Calu3 (cell line): ENCODE measurements at regions not wholly inside any gene's neighbourhood (a gene's known extent, or its start where the extent isn't known, plus 50 kb on each side); places are given as distances from the start of the nearest gene placed in this dataset.

Experiments
- BruUV-seq: library from RNA; stranded (reverse); fragments of 400-500 nt; replicated peaks from 2 replicates; lab custom pipeline; 2021; lab: Mats Ljungman, UMichigan
- CTCF ChIA-PET: fragments of 300-600 bp; sonication (Branson Sonifier 250); formaldehyde crosslinking; loops from one replicate; lab custom pipeline; 2022; ENCODE audit warnings: antibody characterized with exemption; lab: Charles Lee
- DNase-seq: peaks from one replicate; pipeline ENCODE4 v3.0.0; 2022
- H3K27ac Mint-ChIP-seq: one replicate; pipeline ENCODE4 v1.8.0; 2022; ENCODE audit warnings: mixed read lengths; ENCODE audit not compliant: unreplicated experiment
- H3K27me3 Mint-ChIP-seq: one replicate; pipeline ENCODE4 v1.8.0; 2022; ENCODE audit warnings: mixed read lengths; ENCODE audit not compliant: unreplicated experiment
- H3K36me3 Mint-ChIP-seq: one replicate; pipeline ENCODE4 v1.8.0; 2022; ENCODE audit warnings: mild to moderate bottlenecking, moderate library complexity, mixed read lengths; ENCODE audit not compliant: insufficient read depth, unreplicated experiment
- H3K4me1 Mint-ChIP-seq: one replicate; pipeline ENCODE4 v1.8.0; 2022; ENCODE audit warnings: mild to moderate bottlenecking, low read depth, mixed read lengths; ENCODE audit not compliant: unreplicated experiment
- H3K4me3 Mint-ChIP-seq: one replicate; pipeline ENCODE4 v1.8.0; 2022; ENCODE audit warnings: mild to moderate bottlenecking, low read depth, moderate library complexity, mixed read lengths; ENCODE audit not compliant: unreplicated experiment
- H3K9me3 Mint-ChIP-seq: one replicate; pipeline ENCODE4 v1.8.0; 2022; ENCODE audit warnings: low read depth, mixed read lengths; ENCODE audit not compliant: unreplicated experiment
- intact Hi-C: fragments of 100-400 bp; cut with micrococcal nuclease; formaldehyde crosslinking; loops from one replicate; pipeline ENCODE4 v1.10.0; 2022; ENCODE audit not compliant: unreplicated experiment
- TF ChIP-seq, protein P1 (sequence below): fragments of 200-600 bp; IDR thresholded peaks from one replicate; pipeline ENCODE4 v1.8.0; 2022; ENCODE audit warnings: antibody characterized with exemption; ENCODE audit not compliant: unreplicated experiment

DNA sequence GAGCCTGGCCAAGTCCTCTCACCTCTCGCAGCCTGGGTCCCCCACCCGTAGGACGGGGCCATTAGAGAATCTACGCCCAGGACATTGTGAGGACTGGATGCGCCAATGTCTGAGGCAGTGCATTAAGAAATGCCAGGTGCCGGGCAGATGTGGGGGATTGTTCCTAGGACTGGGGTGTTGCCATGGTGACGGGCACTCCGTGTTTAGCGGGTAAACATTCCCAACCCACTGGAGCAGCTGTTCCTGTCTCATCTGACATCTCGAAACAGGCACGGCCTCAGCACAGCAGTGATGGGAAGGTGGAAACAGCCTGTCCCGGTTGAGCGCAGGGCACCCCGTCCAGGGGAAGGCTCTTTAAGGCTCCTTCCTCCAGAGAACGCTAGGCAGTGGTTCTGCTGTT is 99.6 kb upstream of the RTL6 start:
- Mint-ChIP-seq H3K9me3 (no peaks in the 10 kb centered on the region), H3K27ac (no peak overlapping the region), H3K4me1 (no peaks in the 10 kb centered on the region), H3K27me3 (peaks cover 98% of the 10 kb centered on the region), H3K36me3 (no peaks in the 10 kb centered on the region), H3K4me3 (no peak overlapping the region)
- BruUV-seq: no TSS peak
- TF ChIP-seq, protein P1, sequence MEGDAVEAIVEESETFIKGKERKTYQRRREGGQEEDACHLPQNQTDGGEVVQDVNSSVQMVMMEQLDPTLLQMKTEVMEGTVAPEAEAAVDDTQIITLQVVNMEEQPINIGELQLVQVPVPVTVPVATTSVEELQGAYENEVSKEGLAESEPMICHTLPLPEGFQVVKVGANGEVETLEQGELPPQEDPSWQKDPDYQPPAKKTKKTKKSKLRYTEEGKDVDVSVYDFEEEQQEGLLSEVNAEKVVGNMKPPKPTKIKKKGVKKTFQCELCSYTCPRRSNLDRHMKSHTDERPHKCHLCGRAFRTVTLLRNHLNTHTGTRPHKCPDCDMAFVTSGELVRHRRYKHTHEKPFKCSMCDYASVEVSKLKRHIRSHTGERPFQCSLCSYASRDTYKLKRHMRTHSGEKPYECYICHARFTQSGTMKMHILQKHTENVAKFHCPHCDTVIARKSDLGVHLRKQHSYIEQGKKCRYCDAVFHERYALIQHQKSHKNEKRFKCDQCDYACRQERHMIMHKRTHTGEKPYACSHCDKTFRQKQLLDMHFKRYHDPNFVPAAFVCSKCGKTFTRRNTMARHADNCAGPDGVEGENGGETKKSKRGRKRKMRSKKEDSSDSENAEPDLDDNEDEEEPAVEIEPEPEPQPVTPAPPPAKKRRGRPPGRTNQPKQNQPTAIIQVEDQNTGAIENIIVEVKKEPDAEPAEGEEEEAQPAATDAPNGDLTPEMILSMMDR: no peak
- intact Hi-C loops: no loop called here
- CTCF ChIA-PET: no interaction called here
- no peak for DNase-seq

DNA sequence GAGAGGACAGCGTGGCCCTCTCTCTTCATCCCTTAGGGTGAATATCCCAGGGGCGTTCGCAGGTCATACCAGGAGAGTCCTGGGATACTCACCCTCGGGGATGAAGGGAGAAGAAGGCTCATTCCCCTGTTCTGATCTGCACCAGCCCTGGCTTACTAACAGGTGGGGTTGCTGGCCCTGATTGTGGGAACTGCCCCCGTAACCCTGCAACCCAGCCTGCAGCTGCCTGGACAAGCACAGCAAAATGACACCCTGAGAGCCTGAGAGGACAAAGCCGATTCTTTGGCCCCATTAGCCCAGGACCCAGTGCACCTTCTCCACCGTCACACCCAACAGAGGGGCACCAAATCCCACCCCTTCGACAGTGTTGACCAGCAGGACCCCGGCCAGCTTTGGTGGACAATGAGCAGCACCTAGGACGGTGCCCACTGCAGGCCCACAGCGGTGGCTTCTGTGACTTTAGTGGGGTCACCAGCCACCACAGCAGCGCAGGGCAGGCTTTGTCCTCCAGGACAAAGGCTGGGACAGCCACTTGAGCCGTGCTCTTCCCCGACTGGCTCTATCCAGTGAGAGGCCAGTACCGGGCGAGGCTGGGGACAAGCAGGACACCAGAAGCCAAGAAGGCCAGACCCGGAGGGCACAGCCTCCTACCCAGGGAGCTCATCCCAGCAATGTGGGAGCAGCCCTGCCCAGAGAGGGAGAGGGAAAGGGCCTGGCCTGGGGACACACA is 98.5 kb upstream of the RTL6 start:
- TF ChIP-seq, protein P1: no peak
- Mint-ChIP-seq H3K4me1 (no peaks in the 10 kb centered on the region), H3K36me3 (no peaks in the 10 kb centered on the region), H3K27ac (no peak overlapping the region), H3K27me3 (peaks cover 100% of the 10 kb centered on the region), H3K4me3 (no peak overlapping the region), H3K9me3 (no peaks in the 10 kb centered on the region)
- BruUV-seq: no TSS peak
- no peak for DNase-seq
- CTCF ChIA-PET: no interaction called here
- intact Hi-C loops: no loop called here

DNA sequence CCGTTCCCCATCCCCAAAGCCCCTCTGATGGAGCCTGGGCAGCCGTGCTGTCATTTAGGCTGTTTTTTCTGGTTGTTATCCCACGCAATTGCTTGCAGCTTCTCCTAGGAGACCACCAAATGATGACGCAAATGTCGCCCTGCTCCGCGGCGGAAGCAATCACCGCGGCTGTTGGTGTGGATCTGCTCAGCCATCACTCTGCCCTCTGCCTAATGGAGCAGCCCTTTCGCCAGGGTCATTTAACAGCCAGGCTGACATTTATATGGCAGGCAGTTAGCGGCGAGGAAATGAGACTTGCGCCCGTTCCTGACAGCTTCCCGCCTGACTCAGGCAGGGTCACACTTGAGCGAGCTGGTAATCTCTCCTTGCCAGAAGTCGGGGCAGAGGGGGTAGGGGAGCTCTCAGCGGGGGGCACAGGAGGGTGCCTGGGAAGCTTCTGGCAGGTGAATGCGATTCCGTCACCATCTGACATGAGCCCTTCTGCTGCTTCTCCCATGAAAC is 97.9 kb upstream of the RTL6 start:
- Mint-ChIP-seq H3K27ac (no peak overlapping the region), H3K4me3 (no peak overlapping the region), H3K9me3 (no peaks in the 10 kb centered on the region), H3K27me3 (peaks cover 100% of the 10 kb centered on the region), H3K4me1 (no peaks in the 10 kb centered on the region), H3K36me3 (no peaks in the 10 kb centered on the region)
- TF ChIP-seq, protein P1: no peak
- intact Hi-C loops: no loop called here
- DNase-seq: no peak
- no TSS peak for BruUV-seq
- CTCF ChIA-PET: no interaction called here

DNA sequence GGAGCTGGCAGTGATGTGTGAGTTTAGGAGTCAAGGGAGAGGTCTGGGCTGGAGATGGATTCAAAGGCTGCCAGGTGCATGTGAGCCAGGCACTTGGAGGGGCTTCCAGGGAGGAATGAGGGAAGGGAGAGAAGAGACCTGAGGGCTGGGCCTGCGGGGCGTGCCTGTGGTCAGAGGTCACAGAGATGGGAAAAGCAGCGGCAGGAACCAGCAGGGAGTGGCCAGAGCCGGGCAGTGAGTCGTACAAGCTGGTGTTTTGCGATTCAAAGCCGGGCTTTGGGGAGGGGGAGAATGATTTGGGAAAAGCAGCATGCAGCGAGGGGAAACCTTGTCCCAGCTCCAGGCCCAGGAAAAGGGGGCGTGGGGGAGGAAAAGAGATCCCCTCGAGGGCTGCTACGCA is 96.9 kb upstream of the RTL6 start:
- Mint-ChIP-seq H3K9me3 (no peaks in the 10 kb centered on the region), H3K4me1 (no peaks in the 10 kb centered on the region), H3K36me3 (no peaks in the 10 kb centered on the region), H3K27me3 (peaks cover 98% of the 10 kb centered on the region), H3K27ac (no peak overlapping the region), H3K4me3 (no peak overlapping the region)
- intact Hi-C loops: no loop called here
- no TSS peak for BruUV-seq
- TF ChIP-seq, protein P1: no peak
- CTCF ChIA-PET: no interaction called here
- DNase-seq: no peak
